ENCODE measurements at regions not wholly inside any gene's neighbourhood (a gene's known extent, or its start where the extent isn't known, plus 50 kb on each side); places are given as distances from the start of the nearest gene placed in this dataset.

DNA sequence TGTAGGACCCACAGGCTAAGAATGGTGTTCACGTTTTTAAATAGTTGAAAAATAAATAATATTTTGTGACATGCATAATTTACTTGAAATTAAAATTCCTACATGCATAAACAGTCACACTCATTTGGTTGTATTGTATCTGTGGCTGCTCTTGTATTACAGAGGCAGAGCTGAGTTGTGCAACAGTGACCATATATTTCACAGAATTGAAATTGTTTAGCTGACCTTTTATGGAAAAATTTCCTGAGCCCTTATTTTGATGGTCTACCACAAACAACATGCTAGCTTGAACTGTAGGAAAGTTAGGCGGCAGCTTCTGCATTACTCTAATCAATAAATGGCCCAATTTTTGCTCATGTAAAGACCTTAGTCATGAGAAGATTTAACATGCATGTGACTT, 633.4 kb upstream of the AADAT start:
- TF ChIP-seq, protein P1, sequence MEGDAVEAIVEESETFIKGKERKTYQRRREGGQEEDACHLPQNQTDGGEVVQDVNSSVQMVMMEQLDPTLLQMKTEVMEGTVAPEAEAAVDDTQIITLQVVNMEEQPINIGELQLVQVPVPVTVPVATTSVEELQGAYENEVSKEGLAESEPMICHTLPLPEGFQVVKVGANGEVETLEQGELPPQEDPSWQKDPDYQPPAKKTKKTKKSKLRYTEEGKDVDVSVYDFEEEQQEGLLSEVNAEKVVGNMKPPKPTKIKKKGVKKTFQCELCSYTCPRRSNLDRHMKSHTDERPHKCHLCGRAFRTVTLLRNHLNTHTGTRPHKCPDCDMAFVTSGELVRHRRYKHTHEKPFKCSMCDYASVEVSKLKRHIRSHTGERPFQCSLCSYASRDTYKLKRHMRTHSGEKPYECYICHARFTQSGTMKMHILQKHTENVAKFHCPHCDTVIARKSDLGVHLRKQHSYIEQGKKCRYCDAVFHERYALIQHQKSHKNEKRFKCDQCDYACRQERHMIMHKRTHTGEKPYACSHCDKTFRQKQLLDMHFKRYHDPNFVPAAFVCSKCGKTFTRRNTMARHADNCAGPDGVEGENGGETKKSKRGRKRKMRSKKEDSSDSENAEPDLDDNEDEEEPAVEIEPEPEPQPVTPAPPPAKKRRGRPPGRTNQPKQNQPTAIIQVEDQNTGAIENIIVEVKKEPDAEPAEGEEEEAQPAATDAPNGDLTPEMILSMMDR (IDR thresholded peaks at IDR 0.05): no peak

DNA sequence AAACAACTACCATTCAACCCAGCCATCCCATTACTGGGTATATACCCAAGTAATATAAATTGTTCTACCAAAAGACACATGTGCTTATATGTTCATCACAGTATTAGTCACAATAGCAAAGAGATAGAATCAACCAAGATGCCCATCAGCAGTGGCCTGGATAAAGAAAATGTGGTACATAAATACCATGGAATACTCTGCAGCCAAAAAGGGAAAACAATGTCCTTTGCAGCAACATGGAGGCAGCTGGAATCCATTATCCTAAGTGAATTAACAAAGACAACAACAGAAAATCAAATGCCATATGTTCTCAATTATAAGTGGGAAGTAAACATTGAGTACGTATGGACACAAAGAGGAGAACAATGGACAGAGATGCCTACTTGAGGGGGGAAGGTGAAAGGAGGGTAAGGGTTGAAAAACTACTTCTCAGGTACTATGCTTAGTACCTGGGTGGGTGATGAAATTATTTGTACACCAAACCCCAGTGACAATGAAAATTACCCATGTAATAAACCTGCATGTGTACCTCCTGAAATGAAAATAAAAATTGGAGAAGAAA, 632.1 kb upstream of the AADAT start:
- Histone ChIP-seq H3K36me3 (no peaks in the 10 kb centered on the region), H3K4me1 (no peaks in the 10 kb centered on the region), H3K27ac (no peak overlapping the region), H3K4me3 (no peak overlapping the region), H3K27me3 (no peaks in the 10 kb centered on the region), H3K9me3 (no peaks in the 10 kb centered on the region)
- TF ChIP-seq, protein P1 (IDR thresholded peaks at IDR 0.05): no peak
- DNase-seq (ENCODE audit: low spot score): no peak

More for the DNA sequence above, 633.4 kb upstream of the AADAT start:
- Histone ChIP-seq H3K36me3 (no peaks in the 10 kb centered on the region), H3K9me3 (no peaks in the 10 kb centered on the region), H3K27ac (no peak overlapping the region), H3K4me1 (no peaks in the 10 kb centered on the region), H3K4me3 (no peak overlapping the region), H3K27me3 (no peaks in the 10 kb centered on the region)
- DNase-seq (ENCODE audit: low spot score): no peak

DNA sequence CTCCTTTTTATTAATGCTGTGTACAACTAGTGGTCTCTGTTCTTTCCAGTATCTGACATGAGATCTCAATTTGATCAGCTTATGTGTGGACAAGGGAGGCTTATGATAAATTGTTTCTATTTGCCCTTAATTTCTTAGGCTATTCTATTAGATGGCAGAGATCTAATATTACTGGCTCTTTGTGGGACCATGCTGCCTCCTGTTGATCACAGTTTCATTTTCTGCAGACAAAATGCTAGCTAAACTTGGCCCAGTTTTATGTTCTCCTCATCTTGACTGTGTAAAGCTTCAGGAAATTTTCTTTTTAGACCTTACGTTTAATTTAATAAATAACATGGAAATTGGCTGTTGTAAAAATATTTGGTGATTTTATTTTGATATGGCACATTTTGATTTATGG, 627.1 kb upstream of the AADAT start:
- DNase-seq (ENCODE audit: low spot score): no peak
- no peaks in the 10 kb centered on the region for H3K4me1 ChIP-seq
- H3K27ac ChIP-seq: no peak overlapping the region

DNA sequence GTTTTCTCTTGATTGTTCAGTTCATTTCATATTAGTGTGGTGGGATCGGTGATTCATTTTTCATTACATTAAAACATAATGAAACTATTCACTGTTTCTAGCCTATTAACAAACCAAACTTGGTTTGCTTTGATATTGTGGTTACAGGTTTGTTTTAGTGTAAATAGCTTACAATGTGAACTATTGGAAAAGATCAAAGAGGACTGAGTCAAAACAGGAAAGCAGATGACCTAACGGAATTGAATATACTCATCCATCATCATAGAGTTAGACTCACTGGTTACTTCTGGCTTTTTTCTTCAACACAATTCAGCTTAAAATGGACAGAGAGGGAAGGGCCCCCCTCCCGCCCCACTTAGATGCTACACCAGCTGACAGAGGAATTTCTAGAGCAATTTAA, 616.2 kb upstream of the AADAT start:
- H3K4me3 ChIP-seq: no peak overlapping the region
- no peaks in the 10 kb centered on the region for H3K9me3 ChIP-seq
- H3K4me1 ChIP-seq: no peaks in the 10 kb centered on the region
- no peak for DNase-seq (ENCODE audit: low spot score)
- no peaks in the 10 kb centered on the region for H3K36me3 ChIP-seq
- TF ChIP-seq, protein P1 (IDR thresholded peaks at IDR 0.05): no peak
- no peaks in the 10 kb centered on the region for H3K27me3 ChIP-seq
- H3K27ac ChIP-seq: no peak overlapping the region

More for the DNA sequence above, 627.1 kb upstream of the AADAT start:
- Histone ChIP-seq H3K27me3 (no peaks in the 10 kb centered on the region), H3K36me3 (no peaks in the 10 kb centered on the region), H3K9me3 (no peaks in the 10 kb centered on the region), H3K4me3 (no peak overlapping the region)
- TF ChIP-seq, protein P1 (IDR thresholded peaks at IDR 0.05): no peak

DNA sequence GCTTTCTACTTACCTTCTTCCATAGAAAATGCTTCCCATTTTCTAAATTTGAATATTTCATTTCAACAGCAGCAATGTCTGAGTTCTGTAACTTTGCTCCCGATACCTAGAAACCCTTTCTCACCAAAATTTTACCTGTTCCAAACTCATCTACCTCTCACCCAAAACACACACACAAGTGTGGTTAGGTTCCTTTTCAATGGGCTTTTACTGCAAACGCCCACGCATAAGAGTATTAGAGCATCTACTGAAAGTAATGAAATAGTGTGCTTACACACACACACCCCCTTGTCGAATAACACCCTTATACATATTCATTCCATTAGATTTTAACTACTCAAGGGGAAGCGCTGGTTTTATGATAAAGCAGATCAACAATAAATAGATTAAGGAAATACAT, 610.3 kb upstream of the AADAT start:
- TF ChIP-seq, protein P1 (IDR thresholded peaks at IDR 0.05): no peak
- Histone ChIP-seq H3K9me3 (no peaks in the 10 kb centered on the region), H3K4me1 (no peaks in the 10 kb centered on the region), H3K36me3 (no peaks in the 10 kb centered on the region), H3K27me3 (no peaks in the 10 kb centered on the region), H3K27ac (no peak overlapping the region), H3K4me3 (no peak overlapping the region)
- no peak for DNase-seq (ENCODE audit: low spot score)

DNA sequence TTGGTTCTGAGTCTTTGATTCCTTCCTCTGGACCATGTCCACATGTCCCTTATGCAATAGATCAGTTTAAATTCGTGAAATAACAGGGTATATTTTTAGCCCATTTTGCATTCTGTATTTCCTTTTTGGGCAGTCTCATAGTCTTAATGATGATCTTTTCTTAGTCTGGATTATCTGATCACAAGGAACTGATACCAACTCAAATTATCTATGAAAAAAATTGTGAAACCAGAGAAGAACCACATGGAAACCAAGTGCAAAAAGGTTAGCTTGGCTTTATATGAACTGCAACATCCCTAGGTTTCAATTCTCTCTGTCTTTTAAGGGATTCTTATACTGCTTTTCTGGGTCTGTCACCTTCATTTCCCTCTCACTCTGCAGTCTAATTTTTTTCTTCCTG, 608.6 kb upstream of the AADAT start:
- Histone ChIP-seq H3K27me3 (no peaks in the 10 kb centered on the region), H3K4me3 (no peak overlapping the region), H3K4me1 (no peaks in the 10 kb centered on the region), H3K9me3 (no peaks in the 10 kb centered on the region), H3K27ac (no peak overlapping the region), H3K36me3 (no peaks in the 10 kb centered on the region)
- TF ChIP-seq, protein P1 (IDR thresholded peaks at IDR 0.05): no peak
- no peak for DNase-seq (ENCODE audit: low spot score)

Measured in right atrium auricular region (tissue), 2 donors.